AG10803 (cell line): ENCODE measurements at regions not wholly inside any gene's neighbourhood (a gene's known extent, or its start where the extent isn't known, plus 50 kb on each side); places are given as distances from the start of the nearest gene placed in this dataset.

Experiments
- DNase-seq: peaks from one replicate; pipeline ENCODE4 v3.0.0; 2010; ENCODE audit warnings: low read depth
- H3K4me3 ChIP-seq: 2 replicates; pipeline ENCODE4 v1.5.1; 2011; ENCODE audit warnings: mild to moderate bottlenecking, low read length, control low read depth
- CTCF ChIP-seq: conservative IDR thresholded peaks from 2 replicates; pipeline ENCODE4 v1.5.1; 2011; ENCODE audit warnings: mild to moderate bottlenecking, low read length, control low read depth, inconsistent platforms

DNA sequence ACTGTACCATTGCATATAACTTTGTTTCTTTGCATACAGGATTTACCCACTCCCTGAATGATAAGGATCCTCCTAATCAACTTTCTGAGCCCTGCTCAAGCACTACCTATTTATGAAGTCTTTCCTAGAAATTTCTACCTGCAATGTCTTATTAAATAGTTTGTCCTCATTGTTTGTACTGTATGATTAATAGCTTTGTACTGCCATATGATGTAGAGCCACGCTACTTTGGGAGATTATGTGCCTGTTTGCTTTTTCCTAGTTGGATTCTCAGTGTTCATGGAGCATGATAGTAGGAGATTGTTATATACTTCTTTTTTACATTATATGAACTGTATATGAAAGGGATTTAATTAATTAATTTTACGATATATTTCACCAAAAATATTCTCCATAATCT lies 327.1 kb upstream of the GALNT5 start:
- no peak overlapping the region for H3K4me3 ChIP-seq
- no peak for TF ChIP-seq CTCF
- no peak for DNase-seq

GRCh38 chr2:156933645-156934225 lies 323.8 kb upstream of the GALNT5 start:
- no peak for TF ChIP-seq CTCF
- H3K4me3 ChIP-seq = no peak overlapping the region
- DNase-seq = no peak

DNA sequence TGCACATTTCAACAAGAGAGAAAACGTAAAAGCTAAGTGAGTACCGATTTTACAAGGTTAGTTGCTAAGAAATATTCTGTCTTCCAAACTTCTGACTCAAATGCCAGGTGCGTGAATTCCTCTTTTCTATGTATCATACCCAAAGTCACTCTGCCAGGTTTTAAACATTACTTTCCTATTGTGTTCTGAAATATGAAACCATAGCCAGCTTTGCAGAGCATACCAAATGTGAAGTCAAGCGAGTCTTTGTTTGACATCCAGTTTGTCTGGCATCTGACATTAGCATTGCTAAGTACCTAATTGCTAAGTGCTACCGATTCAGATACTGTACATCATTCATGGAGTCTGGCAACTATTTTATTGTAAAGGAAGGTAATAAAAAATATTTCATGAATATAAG lies 321.9 kb upstream of the GALNT5 start:
- no peak for DNase-seq
- no peak for TF ChIP-seq CTCF
- no peak overlapping the region for H3K4me3 ChIP-seq

GRCh38 chr2:156937430-156937829 lies 320.1 kb upstream of the GALNT5 start:
- no peak overlapping the region for H3K4me3 ChIP-seq
- TF ChIP-seq CTCF = no peak
- DNase-seq = no peak

GRCh38 chr2:156944871-156945270 lies 312.6 kb upstream of the GALNT5 start:
- H3K4me3 ChIP-seq = no peak overlapping the region
- TF ChIP-seq CTCF = no peak
- DNase-seq = no peak

DNA sequence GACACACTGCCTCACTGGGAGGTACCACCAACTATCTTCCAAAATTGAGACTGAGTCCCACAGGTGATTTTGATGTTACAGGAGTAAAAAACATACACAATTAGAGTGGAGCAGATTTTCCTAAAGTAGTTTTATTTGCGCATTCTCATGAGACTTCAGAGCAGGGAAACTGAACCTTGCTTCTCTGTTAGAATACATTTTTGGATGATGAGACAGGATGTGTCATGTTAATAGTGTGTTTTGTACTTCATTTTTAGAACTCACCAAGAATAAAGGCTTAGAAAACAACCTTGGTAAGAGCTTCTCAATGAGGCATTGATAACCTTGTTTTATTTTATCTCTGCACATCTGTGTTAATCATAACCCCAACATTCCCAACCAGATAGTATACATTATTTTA lies 310.2 kb upstream of the GALNT5 start:
- DNase-seq = no peak
- no peak overlapping the region for H3K4me3 ChIP-seq
- no peak for TF ChIP-seq CTCF

DNA sequence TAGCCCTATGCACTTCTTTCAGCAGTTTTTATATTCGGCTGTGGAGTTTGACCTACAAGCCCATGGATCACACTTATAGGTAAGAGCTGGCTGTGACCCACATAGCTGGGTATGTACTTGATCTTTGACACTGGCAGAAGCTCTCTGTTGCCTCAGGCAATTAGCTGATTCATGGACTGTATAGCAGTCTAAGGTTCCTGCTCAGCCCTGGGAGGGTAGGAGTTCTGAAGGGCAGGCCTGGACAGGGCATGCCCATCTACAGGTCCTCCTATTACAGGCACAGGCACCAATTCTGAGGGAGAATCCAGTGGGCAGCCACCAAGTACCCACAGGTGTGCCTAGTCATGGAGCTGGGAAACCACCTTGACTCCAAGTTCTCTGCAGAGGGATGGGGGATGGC lies 301.8 kb upstream of the GALNT5 start:
- no peak overlapping the region for H3K4me3 ChIP-seq
- TF ChIP-seq CTCF = no peak

More for the DNA sequence above, 301.8 kb upstream of the GALNT5 start:
- no peak for DNase-seq
